Chondrocyte (in vitro differentiated cells): ENCODE measurements at regions not wholly inside any gene's neighbourhood (a gene's known extent, or its start where the extent isn't known, plus 50 kb on each side); places are given as distances from the start of the nearest gene placed in this dataset. TPM values are rescaled to one million over a fixed set of nuclear protein-coding genes. Genes with fewer than 3 reads are reported as not detected.

ENCODE experiments used
- DNase-seq: peaks from one replicate; pipeline ENCODE4 v3.0.0; 2021; ENCODE audit warnings: mixed read lengths, low spot score
- H3K27ac Mint-ChIP-seq: one replicate; pipeline ENCODE4 v1.8.0; 2021; ENCODE audit warnings: mild to moderate bottlenecking, moderate library complexity, mixed read lengths; ENCODE audit not compliant: unreplicated experiment
- H3K27me3 Mint-ChIP-seq: 2 replicates; pipeline ENCODE4 v1.8.0; 2021; ENCODE audit warnings: low read depth, mixed read lengths
- H3K36me3 Mint-ChIP-seq: 2 replicates; pipeline ENCODE4 v1.8.0; 2021; ENCODE audit warnings: low read depth, mixed read lengths
- H3K4me1 Mint-ChIP-seq: 2 replicates; pipeline ENCODE4 v1.8.0; 2021; ENCODE audit warnings: low read depth, mild to moderate bottlenecking, mixed read lengths
- H3K4me3 Mint-ChIP-seq: one replicate; pipeline ENCODE4 v1.8.0; 2021; ENCODE audit warnings: mild to moderate bottlenecking, moderate library complexity, mixed read lengths; ENCODE audit not compliant: unreplicated experiment
- H3K9me3 Mint-ChIP-seq: 2 replicates; pipeline ENCODE4 v1.8.0; 2021; ENCODE audit warnings: low read depth, mixed read lengths
- CTCF ChIP-seq: fragments of 200-600 bp; sonication (generic); IDR thresholded peaks from 2 replicates; pipeline ENCODE4 v1.5.0; 2021; ENCODE audit warnings: antibody characterized with exemption, mild to moderate bottlenecking, moderate library complexity
- microRNA-seq: library from miRNA; unstranded; fragments of <30 nt; microRNA quantifications from one replicate; pipeline ENCODE4 v1.2.0, GENCODE V29; 2020; ENCODE audit warnings: borderline number of aligned reads

- Mint-ChIP-seq H3K27me3 (peaks cover 4% of the 10 kb centered on the region), H3K36me3 (no peaks in the 10 kb centered on the region), H3K27ac (no peak overlapping the region), H3K4me3 (no peak overlapping the region), H3K4me1 (no peaks in the 10 kb centered on the region), H3K9me3 (no peaks in the 10 kb centered on the region)
- DNase-seq, result no peak
- no peak for TF ChIP-seq CTCF
Measured at GRCh38 chr2:221364672-221365071, 207.4 kb downstream of the EPHA4 start.

Small RNA genes in the stretch of these regions (microRNA-seq; reads per million reads assigned to microRNA genes)
- not detected for gene MIR4268
